Transverse colon (tissue), 4 donors: ENCODE measurements at regions not wholly inside any gene's neighbourhood (a gene's known extent, or its start where the extent isn't known, plus 50 kb on each side); places are given as distances from the start of the nearest gene placed in this dataset.
"Not testable (repeated sequence)": the region's sequence is repeated elsewhere in the genome, so short reads cannot be mapped to it uniquely, and the experiment has no call there.

Experiments used
- CTCF ChIP-seq, 5 experiments: fragments of 200-600 bp in 3 of 5; fragments of 450-650 bp in 2 of 5; sonication (generic) in 3 of 5; IDR thresholded peaks; 1 replicate in 2 of 5; 2 replicates in 3 of 5; pipeline ENCODE4 v1.5.1; 2016 to 2017; ENCODE audit warnings: antibody characterized with exemption in 5 of 5, inconsistent platforms in 3 of 5, mild to moderate bottlenecking in 2 of 5, moderate library complexity in 1 of 5
- POLR2A ChIP-seq: fragments of 450-650 bp; IDR thresholded peaks from one replicate; pipeline ENCODE4 v1.6.1; 2016; ENCODE audit warnings: antibody characterized with exemption, mild to moderate bottlenecking, moderate library complexity
- POLR2AphosphoS5 ChIP-seq, 3 donors: sonication (generic); formaldehyde crosslinking; IDR thresholded peaks; one replicate each; pipeline ENCODE4 v1.6.1; 2016; ENCODE audit warnings: antibody characterized with exemption in 3 of 3

- TF ChIP-seq CTCF (IDR thresholded peaks at IDR 0.05); POLR2A; POLR2AphosphoS5 (IDR thresholded peaks at IDR 0.05): not testable (repeated sequence)
Observed at GRCh38 chr13:16151296-16151695, 3030.3 kb downstream of the TUBA3C start.
